LNCaP clone FGC (cell line): ENCODE measurements at regions not wholly inside any gene's neighbourhood (a gene's known extent, or its start where the extent isn't known, plus 50 kb on each side); places are given as distances from the start of the nearest gene placed in this dataset.

Experiments
- DNase-seq: peaks from one replicate; pipeline ENCODE4 v3.0.0-alpha.2; 2011; ENCODE audit warnings: low read depth
- H3K4me3 ChIP-seq: 2 replicates; pipeline ENCODE4 v1.5.1; 2011; ENCODE audit warnings: mild to moderate bottlenecking, low read depth, low read length, control low read depth
- CTCF ChIP-seq: IDR thresholded peaks from 2 replicates; pipeline ENCODE4 v1.5.1; 2012; ENCODE audit warnings: mild to moderate bottlenecking; ENCODE audit not compliant: control insufficient read depth, insufficient read depth; ENCODE audit errors: extremely low read depth

GRCh38 chrX:137707348-137707747 is 141.4 kb downstream of the ZIC3 start:
- DNase-seq = no peak
- no peak for TF ChIP-seq CTCF

GRCh38 chrX:137742846-137743245 is 176.9 kb downstream of the ZIC3 start:
- no peak overlapping the region for H3K4me3 ChIP-seq
- TF ChIP-seq CTCF = no peak
- DNase-seq = no peak

More at GRCh38 chrX:137707348-137707747, 141.4 kb downstream of the ZIC3 start:
- no peak overlapping the region for H3K4me3 ChIP-seq

GRCh38 chrX:137743414-137743813 is 177.5 kb downstream of the ZIC3 start:
- no peak for DNase-seq
- TF ChIP-seq CTCF = no peak
- no peak overlapping the region for H3K4me3 ChIP-seq

GRCh38 chrX:137746289-137746688 is 180.4 kb downstream of the ZIC3 start:
- no peak for DNase-seq
- no peak for TF ChIP-seq CTCF
- H3K4me3 ChIP-seq = no peak overlapping the region

GRCh38 chrX:137747244-137748043 is 181.5 kb downstream of the ZIC3 start:
- TF ChIP-seq CTCF = no peak
- DNase-seq = no peak
- H3K4me3 ChIP-seq = no peak overlapping the region

GRCh38 chrX:137748827-137749226 is 182.9 kb downstream of the ZIC3 start:
- no peak for TF ChIP-seq CTCF
- no peak overlapping the region for H3K4me3 ChIP-seq
- DNase-seq = no peak

GRCh38 chrX:137749246-137749645 is 183.3 kb downstream of the ZIC3 start:
- DNase-seq = no peak

More at GRCh38 chrX:137749246-137749645, 183.3 kb downstream of the ZIC3 start:
- no peak for TF ChIP-seq CTCF
- no peak overlapping the region for H3K4me3 ChIP-seq
